ENCODE measurements at regions not wholly inside any gene's neighbourhood (a gene's known extent, or its start where the extent isn't known, plus 50 kb on each side); places are given as distances from the start of the nearest gene placed in this dataset.

DNA sequence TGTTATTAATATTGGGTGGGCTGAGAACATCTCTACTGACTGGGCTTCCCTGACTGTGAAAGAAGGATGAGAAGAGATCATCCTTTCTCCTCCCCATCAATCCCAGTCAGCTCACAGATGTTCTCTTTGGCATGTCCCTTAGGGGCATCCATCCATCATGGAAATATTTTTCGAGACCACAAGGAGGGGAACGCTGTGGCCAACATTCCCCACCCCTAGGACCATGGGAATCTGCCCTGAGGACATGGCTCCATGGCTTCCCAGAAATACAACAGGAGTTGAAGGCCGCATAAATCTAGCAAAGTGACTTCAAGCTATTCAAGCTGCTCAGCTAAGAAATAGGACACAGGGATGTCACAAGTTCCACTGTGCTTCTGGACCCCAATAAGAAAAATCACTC lies 456.8 kb downstream of the MED13L start:
- no peaks in the 10 kb centered on the region for H3K79me2 ChIP-seq (replicated peaks; ENCODE audit: insufficient read depth, low read length)
- H4K20me1 ChIP-seq (ENCODE audit: insufficient read depth) = no peaks in the 10 kb centered on the region
- H3F3A ChIP-seq (ENCODE audit: insufficient read depth, low read length, poor library complexity, severe bottlenecking) = no peaks in the 10 kb centered on the region
- H3K9ac ChIP-seq (ENCODE audit: low read length) = no peak overlapping the region
- TF ChIP-seq, protein P1, sequence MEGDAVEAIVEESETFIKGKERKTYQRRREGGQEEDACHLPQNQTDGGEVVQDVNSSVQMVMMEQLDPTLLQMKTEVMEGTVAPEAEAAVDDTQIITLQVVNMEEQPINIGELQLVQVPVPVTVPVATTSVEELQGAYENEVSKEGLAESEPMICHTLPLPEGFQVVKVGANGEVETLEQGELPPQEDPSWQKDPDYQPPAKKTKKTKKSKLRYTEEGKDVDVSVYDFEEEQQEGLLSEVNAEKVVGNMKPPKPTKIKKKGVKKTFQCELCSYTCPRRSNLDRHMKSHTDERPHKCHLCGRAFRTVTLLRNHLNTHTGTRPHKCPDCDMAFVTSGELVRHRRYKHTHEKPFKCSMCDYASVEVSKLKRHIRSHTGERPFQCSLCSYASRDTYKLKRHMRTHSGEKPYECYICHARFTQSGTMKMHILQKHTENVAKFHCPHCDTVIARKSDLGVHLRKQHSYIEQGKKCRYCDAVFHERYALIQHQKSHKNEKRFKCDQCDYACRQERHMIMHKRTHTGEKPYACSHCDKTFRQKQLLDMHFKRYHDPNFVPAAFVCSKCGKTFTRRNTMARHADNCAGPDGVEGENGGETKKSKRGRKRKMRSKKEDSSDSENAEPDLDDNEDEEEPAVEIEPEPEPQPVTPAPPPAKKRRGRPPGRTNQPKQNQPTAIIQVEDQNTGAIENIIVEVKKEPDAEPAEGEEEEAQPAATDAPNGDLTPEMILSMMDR (IDR thresholded peaks at IDR 0.05; ENCODE audit: poor library complexity, severe bottlenecking) = no peak
- TF ChIP-seq EP300 (conservative IDR thresholded peaks at IDR 0.05; ENCODE audit: poor library complexity, severe bottlenecking) = no peak
- TF ChIP-seq, protein P2, sequence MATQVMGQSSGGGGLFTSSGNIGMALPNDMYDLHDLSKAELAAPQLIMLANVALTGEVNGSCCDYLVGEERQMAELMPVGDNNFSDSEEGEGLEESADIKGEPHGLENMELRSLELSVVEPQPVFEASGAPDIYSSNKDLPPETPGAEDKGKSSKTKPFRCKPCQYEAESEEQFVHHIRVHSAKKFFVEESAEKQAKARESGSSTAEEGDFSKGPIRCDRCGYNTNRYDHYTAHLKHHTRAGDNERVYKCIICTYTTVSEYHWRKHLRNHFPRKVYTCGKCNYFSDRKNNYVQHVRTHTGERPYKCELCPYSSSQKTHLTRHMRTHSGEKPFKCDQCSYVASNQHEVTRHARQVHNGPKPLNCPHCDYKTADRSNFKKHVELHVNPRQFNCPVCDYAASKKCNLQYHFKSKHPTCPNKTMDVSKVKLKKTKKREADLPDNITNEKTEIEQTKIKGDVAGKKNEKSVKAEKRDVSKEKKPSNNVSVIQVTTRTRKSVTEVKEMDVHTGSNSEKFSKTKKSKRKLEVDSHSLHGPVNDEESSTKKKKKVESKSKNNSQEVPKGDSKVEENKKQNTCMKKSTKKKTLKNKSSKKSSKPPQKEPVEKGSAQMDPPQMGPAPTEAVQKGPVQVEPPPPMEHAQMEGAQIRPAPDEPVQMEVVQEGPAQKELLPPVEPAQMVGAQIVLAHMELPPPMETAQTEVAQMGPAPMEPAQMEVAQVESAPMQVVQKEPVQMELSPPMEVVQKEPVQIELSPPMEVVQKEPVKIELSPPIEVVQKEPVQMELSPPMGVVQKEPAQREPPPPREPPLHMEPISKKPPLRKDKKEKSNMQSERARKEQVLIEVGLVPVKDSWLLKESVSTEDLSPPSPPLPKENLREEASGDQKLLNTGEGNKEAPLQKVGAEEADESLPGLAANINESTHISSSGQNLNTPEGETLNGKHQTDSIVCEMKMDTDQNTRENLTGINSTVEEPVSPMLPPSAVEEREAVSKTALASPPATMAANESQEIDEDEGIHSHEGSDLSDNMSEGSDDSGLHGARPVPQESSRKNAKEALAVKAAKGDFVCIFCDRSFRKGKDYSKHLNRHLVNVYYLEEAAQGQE (IDR thresholded peaks at IDR 0.05; ENCODE audit: borderline replicate concordance) = no peak
- no peak for TF ChIP-seq TAF1 (IDR thresholded peaks at IDR 0.05; ENCODE audit: low read depth)
- no peak for TF ChIP-seq SMC3 (conservative IDR thresholded peaks at IDR 0.05; ENCODE audit: poor library complexity)
- TF ChIP-seq MXI1 (conservative IDR thresholded peaks at IDR 0.05; ENCODE audit: poor library complexity, severe bottlenecking) = no peak
- no peak for TF ChIP-seq RAD21 (conservative IDR thresholded peaks at IDR 0.05)
- no peak for TF ChIP-seq EZH2 (IDR thresholded peaks at IDR 0.05; ENCODE audit: borderline replicate concordance, insufficient read depth, low read length, poor library complexity, severe bottlenecking)
- TF ChIP-seq POLR2AphosphoS5 (IDR thresholded peaks at IDR 0.05) = no peak
- no peak overlapping the region for H3K27ac ChIP-seq (ENCODE audit: low read length)
- H3K9me3 ChIP-seq (ENCODE audit: low read length) = no peaks in the 10 kb centered on the region
- no peak overlapping the region for H3K4me3 ChIP-seq (ENCODE audit: low read length)
- H3K27me3 ChIP-seq (ENCODE audit: insufficient read depth, low read depth, low read length) = no peaks in the 10 kb centered on the region
- no peaks in the 10 kb centered on the region for H3K36me3 ChIP-seq (ENCODE audit: insufficient read depth, low read length)
- no peak overlapping the region for H3K4me2 ChIP-seq (ENCODE audit: low read length)
- H2AFZ ChIP-seq (ENCODE audit: low read depth, low read length) = no peak overlapping the region
- no peaks in the 10 kb centered on the region for H3K9me2 ChIP-seq (ENCODE audit: insufficient read depth, low read length)

DNA sequence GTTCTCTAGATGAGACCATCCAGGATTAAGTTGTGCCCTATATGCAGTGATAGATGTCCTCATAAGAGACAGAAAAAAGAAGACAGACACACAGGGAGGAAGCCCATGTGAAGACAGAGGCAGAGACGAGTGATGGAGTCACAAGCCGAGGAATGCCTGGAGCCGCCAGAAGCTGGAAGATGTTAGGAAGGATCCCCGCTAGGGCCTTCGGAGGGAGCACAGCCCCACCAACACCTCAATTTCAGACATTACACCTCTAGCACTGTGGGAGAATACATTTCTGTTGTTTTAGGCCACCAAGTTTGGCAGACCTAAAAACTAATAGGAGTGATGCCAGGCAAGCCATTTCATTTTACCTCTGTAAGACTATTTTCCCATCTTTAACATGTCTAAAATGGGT lies 458.5 kb downstream of the MED13L start:
- TF ChIP-seq EP300 (conservative IDR thresholded peaks at IDR 0.05; ENCODE audit: poor library complexity, severe bottlenecking) (no peak), TAF1 (IDR thresholded peaks at IDR 0.05; ENCODE audit: low read depth) (no peak), RAD21 (conservative IDR thresholded peaks at IDR 0.05) (no peak), POLR2AphosphoS5 (IDR thresholded peaks at IDR 0.05) (no peak), SMC3 (conservative IDR thresholded peaks at IDR 0.05; ENCODE audit: poor library complexity) (no peak), EZH2 (IDR thresholded peaks at IDR 0.05; ENCODE audit: borderline replicate concordance, insufficient read depth, low read length, poor library complexity, severe bottlenecking) (no peak), MXI1 (conservative IDR thresholded peaks at IDR 0.05; ENCODE audit: poor library complexity, severe bottlenecking) (no peak)
- TF ChIP-seq, protein P2 (IDR thresholded peaks at IDR 0.05; ENCODE audit: borderline replicate concordance) = no peak
- TF ChIP-seq, protein P1 (IDR thresholded peaks at IDR 0.05; ENCODE audit: poor library complexity, severe bottlenecking) = no peak
- Histone ChIP-seq H3F3A (ENCODE audit: insufficient read depth, low read length, poor library complexity, severe bottlenecking) (no peaks in the 10 kb centered on the region), H3K4me2 (ENCODE audit: low read length) (no peak overlapping the region), H3K36me3 (ENCODE audit: insufficient read depth, low read length) (no peaks in the 10 kb centered on the region), H3K9me3 (ENCODE audit: low read length) (no peaks in the 10 kb centered on the region), H3K79me2 (replicated peaks; ENCODE audit: insufficient read depth, low read length) (no peaks in the 10 kb centered on the region), H3K4me3 (ENCODE audit: low read length) (no peak overlapping the region), H3K27me3 (ENCODE audit: insufficient read depth, low read depth, low read length) (no peaks in the 10 kb centered on the region), H2AFZ (ENCODE audit: low read depth, low read length) (no peak overlapping the region), H4K20me1 (ENCODE audit: insufficient read depth) (no peaks in the 10 kb centered on the region), H3K9me2 (ENCODE audit: insufficient read depth, low read length) (no peaks in the 10 kb centered on the region), H3K9ac (ENCODE audit: low read length) (no peak overlapping the region), H3K27ac (ENCODE audit: low read length) (no peak overlapping the region)
